SK-N-SH (cell line): ENCODE measurements at regions not wholly inside any gene's neighbourhood (a gene's known extent, or its start where the extent isn't known, plus 50 kb on each side); places are given as distances from the start of the nearest gene placed in this dataset.

ENCODE experiments used
- CTCF ChIP-seq: fragments of 200-600 bp; sonication (generic); IDR thresholded peaks from 2 replicates; pipeline ENCODE4 v1.6.1; 2017; ENCODE audit warnings: antibody characterized with exemption, mild to moderate bottlenecking, moderate library complexity
- EP300 ChIP-seq, 2 experiments: IDR thresholded peaks; 2 replicates each; pipeline versions ENCODE4 v1.4.0 to v1.6.1; 2012; ENCODE audit warnings: borderline replicate concordance in 1 of 2, low read depth in 1 of 2, low read length in 1 of 2
- RAD21 ChIP-seq: IDR thresholded peaks from 2 replicates; pipeline ENCODE4 v1.6.1; 2012; ENCODE audit warnings: mild to moderate bottlenecking, low read length
- REST ChIP-seq: IDR thresholded peaks from 2 replicates; pipeline ENCODE4 v1.6.1; 2012; ENCODE audit warnings: mild to moderate bottlenecking, low read depth, low read length, moderate library complexity
- RFX5 ChIP-seq: IDR thresholded peaks from 2 replicates; pipeline ENCODE4 v1.6.1; 2012; ENCODE audit warnings: mild to moderate bottlenecking, improper control_type of control experiment, low read length
- SMC3 ChIP-seq: IDR thresholded peaks from 2 replicates; pipeline ENCODE4 v1.6.1; 2012; ENCODE audit warnings: low read depth, low read length, improper control_type of control experiment

GRCh38 chr22:49437356-49437755, 390.3 kb downstream of the BRD1 start:
- TF ChIP-seq REST: no peak
- no peak for TF ChIP-seq SMC3
- no peak for TF ChIP-seq EP300 (IDR thresholded peaks at IDR 0.05; ENCODE audit: borderline replicate concordance in 1 of 2, low read depth in 1 of 2, low read length in 1 of 2)
- no peak for TF ChIP-seq RAD21
- TF ChIP-seq CTCF: no peak
- TF ChIP-seq RFX5: no peak
